ENCODE measurements at regions not wholly inside any gene's neighbourhood (a gene's known extent, or its start where the extent isn't known, plus 50 kb on each side); places are given as distances from the start of the nearest gene placed in this dataset.
"Not testable (repeated sequence)": the region's sequence is repeated elsewhere in the genome, so short reads cannot be mapped to it uniquely, and the experiment has no call there.

DNA sequence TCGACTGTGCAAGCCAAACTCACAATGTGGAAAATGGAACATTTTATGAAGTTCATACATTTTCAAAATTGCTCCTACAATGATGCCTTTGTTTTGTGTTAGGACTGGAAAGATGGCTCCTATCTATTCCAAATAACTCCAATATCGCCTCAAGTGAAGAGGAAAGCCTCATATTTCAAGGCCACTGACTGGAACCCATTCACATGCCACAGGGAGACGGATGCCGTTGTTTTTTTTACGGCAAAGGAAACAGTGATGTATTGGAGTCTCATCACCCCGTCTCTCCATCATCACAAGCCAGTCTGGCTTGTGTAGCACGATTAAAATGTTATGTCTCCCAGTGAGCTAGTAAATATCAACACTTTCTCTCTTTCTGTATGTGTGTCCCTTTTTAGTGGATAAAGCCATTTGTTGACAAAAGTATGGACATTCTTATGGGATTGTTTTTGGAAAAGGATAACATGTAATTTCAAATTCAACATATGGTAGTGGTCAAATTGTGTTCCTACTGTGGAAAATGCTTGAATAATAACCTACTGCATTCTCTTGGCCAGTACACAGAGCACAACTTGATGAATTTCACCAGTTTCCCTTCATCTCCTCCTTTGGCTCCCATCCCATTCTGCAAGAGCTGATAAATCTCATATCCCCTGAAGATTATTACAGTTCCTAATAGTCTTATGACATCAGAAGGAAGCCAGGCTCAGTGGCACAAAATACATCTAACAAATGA is 109.5 kb upstream of the PITRM1 start:
- no peak for DNase-seq

DNA sequence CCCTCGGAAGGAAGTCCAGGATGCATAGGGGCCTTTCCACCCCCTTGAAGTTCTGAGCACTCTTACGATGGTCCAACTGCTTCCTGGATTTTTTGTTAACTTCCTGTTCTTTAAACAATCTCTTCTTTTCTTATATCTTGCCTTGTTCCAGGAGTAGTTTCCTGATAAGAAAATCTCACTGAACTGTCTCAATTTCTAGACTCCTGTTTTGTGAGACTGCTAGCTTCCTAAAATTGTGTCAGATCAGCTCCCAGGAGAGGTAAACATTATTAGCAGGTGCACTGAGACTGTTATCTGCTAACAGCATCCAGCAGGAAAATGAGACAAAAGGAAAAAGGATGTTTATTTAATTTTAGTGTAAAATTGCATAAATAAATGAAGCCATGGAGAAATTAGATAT is 106.2 kb upstream of the PITRM1 start:
- DNase-seq, result no peak

DNA sequence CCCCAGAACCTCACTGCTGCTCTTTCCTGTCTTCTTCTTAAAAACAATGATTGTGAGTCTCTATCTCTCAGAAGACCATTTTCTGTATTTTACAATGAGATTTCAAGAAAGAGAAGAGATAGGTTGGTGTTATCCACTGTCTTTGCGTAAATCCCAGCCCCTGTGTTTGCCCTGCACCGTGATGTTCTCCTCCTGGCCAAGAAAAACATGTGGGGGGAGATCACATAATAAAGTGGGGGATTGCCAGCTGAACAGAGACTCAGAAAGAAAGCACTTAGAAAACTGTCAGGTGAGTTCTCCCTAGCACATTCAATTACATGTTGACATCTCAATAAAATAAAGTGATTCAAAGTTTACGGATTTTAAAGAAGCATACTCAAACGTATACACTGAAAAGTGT is 105.0 kb upstream of the PITRM1 start:
- DNase-seq, result no peak

DNA sequence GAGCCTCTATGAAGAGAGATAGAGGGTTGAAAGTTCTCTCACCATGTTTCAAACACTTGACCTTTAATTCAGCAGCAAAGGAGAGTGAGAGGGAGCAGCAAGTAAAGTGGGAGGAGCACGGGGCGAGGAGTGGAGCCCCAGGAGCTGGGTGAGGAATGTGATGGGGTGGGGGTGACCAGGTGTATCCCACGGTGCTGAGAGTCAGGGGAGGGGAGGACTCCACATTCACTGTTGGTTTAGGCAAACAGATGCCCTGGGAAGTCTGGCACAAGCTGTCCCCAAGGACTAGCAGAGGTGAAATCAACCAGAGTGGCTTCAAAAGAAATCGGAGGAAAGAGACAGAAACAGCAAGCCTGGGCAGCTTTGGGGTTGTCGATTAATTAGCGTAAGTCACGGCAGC is 101.8 kb upstream of the PITRM1 start:
- no peak for DNase-seq

DNA sequence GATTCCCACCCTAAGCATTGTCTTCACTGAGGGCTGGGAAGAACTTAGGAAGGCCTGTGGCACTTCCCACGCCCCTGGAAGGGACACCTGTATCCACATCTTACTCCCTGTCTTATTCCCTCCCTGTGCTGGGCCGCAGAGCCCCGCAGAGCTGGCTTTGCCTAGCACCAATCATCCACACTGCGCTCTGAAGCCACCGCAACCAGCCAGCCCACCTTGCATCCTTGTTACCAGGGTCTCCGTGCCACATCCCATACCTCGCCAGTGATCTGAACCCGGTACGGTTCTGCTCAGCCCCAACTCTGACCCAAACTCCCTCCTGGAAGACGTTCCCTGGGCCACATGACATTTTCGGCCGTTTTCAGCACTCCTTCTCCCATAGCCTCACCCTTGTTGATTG is 101.4 kb upstream of the PITRM1 start:
- no peak for DNase-seq

DNA sequence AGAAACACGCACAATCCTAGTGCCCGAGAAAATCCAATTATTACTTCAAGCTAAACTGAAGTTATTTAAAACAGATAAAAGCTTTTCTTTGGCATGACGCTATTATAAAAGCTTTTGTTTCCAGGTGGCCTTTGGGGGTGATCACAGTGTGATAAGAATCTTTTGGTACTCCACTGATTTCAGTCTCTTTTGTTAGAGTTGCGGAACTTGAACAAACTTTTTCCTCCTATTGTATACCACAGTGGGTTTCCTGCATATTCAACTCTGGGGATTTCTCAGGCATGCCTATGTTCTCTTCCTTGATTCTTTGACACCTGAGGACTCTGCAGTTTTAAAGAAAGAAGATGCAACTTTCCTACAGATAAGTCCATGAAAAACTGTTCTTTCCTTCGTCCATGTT is 99.7 kb upstream of the PITRM1 start:
- no peak for DNase-seq

DNA sequence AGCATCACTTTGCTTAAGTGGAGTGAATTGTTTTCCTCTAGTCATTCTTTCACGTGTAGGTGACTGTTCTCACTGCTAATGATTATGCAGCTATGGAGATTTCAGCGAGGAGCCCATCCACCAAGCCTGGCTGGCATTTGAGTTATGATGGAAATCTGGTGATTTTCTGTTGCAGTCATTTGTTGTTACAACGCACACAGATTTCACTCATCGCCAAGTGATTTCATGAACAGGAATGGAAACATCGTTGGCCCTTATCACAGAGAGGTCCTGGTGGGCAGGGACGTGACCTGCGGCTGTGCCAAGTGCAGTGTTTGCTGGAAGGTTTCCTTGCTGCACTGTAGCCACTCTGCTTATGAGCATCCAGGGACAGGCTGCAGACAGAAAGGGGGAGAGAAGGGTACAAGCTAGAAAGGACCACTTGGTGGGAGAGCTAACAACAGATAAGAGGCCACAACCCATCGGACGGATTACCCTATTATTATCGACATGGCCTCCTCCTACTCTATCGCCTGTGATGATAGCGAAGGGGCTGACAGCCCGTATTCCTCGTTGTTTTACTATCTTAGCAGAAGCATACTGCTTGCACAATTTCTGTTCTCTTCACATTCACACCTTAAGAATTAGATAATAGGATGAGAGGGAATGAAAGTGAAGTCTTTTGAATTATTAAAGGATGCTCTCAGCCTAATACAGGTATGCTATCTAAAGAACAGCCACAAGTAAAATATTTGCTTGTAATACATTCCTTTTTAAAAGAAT is 99.0 kb upstream of the PITRM1 start:
- DNase-seq, result no peak

DNA sequence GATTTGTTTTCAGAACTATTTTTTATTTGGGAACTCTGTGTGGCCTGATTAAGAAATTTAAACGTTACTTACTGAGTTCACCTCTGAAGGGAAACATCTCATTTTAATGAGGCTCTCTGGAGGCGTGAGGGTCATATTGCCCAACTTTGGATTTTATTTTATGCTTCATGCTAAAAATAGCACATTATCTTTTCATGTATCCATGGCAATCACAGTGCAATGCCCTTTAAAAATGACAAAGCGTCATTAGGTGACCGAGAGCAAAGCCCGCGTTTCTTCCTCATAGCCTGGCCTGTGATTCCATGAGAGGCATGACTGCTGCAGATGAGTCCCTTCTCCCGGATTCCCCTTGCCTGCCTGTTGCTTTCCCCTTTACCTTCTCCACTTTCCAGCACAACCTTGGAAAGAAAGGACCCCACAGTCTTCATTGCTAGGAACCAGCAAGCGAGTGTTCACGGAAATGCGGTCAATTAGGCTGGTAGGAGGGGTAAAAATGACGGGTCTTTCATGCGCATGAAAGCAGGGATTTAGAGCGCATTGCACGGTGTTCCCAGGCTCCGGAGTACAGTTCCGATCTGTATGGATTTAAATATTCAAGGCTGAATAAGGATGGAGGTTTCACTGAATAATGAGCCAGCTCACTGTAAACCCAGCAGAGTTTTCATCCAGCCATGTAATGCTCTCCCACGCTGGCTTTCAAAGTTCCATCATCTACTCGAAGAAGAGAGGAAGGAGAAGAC is 98.2 kb upstream of the PITRM1 start:
- no peak for DNase-seq

DNA sequence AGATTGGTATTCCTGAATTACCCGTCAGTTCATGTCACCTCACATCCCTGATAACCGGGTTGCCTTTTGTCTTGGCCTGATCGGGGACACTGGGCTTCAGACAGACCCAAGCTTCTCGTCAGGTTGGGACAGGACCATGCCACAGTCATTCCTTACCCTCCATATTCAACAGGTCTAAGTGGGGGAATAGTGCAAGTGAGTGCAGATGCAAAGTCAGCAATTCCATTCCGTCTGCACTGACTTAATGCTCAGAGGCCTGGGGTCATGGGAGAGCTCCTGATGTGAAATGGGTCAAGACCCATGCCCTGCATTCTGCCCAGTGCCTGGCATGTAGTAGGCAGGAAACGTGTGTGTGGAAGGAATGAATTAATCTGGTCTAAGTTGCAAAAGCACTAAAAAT is 95.4 kb upstream of the PITRM1 start:
- DNase-seq, result no peak

DNA sequence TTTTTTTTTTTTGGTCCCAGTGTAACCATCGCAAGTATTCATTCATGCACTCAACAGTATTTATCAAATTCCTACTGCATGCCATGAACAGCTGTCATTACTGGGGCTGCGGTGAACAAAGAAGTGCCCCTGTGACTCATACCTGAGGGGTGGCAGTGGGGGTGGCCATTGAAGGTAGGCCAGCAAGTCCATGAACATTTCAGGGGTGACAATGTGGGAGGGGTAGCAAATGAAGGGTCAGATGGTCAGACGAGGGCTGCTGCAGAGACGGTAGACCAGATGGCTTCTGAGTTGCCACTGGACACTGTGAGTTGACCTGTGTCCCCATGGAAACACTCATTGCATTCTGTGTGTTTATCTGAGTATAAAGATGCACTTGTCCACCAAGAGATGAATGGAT is 92.5 kb upstream of the PITRM1 start:
- no peak for DNase-seq

DNA sequence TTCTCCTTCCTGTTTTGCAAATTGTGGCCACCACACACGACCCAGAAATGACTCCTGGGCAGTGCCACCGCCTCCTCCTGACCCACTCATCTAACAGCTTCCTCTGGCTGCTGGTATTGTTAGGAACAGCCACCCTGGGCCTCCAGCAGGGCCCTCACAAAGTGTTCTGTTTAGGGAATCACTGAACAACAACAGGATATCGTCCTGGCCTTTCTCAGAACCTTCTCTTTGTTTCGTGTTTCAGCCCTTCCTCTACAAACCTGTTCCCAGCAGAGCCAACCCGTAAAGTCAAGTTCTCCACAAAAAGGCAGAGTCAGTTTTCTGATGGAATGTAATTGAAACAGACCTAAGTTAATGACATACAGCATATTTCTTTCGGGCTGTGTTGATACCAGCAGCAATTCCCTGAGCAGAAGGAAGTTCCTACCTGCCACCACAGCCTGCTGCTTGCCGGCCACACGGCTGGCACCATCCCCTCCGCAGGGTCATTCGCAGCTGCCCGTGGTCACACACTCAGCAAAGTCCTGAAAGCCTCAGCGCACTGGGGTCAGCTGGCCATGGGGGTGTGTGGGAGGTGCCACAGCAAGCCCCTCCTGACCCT is 91.7 kb upstream of the PITRM1 start:
- no peak for DNase-seq

DNA sequence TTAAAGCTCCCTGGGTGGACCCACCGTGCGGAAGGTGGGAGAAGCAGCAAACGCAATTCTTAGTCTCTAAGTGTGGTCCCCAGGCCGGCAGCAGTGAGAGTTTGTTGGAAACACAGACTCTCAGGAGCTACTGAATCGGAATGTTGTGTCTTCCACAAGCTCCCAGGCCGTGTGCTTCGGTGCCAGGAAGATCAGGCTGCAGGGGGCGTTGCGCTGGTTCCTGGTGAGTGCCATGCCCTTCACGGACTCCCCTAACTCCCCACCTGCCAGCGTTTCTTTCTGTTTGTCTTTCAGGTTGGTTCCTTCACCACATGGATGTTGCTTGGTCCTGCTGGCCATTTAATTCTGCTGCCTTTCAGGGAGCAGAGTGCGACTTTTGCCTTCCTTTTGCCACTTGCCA is 91.2 kb upstream of the PITRM1 start:
- DNase-seq, result no peak

DNA sequence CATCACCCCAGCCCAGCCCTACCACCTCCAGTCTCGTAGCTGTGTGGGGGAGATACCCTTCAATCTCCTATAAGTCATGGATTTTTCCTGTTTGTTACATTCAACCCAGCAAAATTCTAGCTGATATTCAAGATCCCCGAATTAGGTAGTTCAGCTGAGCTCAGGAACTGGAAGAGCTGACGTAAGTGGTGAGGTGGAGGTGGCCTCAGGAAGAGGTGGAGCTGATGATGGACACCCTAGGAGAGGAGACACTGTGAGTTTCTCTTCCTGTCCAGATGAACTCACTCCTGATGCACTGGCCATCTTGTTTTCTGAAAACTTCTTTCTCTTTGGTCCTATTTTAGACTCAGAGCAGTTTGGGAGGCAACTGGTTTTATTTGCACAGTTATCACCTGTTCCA is 90.5 kb upstream of the PITRM1 start:
- DNase-seq, result no peak

DNA sequence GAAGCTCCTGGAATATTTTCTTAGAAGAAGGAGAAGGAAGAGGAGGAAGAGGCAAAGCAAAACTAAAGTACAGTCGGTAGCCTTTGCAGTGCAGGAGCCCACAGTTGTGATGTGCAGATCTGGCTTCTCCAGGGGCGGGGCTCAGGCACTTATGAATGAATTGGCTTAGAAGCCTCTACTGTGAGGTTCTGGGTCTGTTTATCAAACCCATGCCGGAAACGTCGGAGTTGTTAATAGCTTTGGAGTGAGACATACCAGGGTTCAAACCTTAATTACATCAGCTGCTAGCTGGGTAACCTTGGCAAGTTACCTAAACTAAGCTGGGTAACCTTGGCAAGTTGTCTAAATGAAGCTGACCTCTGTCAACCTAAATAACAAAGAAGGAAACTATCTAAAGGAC is 89.3 kb upstream of the PITRM1 start:
- DNase-seq, result no peak

DNA sequence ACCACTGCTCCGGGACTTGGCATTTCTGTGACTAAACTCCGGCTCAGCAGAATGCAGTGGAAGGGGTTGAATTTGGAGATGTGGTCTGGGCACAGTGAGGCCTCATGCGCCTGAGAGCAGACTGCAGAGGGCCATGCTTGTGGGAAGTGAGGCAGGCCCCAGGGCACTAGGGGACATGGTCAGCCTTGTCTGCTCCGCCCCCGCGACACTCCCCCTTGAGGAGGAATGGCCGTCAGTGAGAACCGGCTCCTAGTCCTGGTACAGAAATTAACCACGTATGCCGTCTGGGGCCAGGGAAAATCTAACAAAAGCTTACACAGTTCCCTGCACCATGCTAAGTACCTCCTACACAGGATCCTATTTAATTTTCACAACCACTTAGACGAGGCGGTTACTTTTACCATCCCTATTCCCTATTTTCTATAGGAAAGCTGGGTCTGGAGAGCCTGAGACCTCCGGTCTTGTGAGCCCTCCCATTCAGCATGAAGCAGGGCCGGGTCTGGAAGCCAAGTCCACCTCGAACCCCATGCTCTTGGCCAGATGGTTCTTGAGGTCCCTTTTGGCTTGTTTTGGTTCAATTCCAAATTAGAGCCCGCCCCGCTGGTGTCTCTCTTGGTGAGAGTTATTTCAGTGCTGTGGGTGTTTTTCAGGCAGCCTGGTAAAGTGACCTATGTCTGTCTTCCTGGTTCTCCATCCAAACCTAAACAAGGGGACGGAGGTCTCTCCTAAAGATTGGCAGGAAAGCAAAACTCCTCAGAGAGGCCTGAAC is 87.7 kb upstream of the PITRM1 start:
- no peak for DNase-seq

DNA sequence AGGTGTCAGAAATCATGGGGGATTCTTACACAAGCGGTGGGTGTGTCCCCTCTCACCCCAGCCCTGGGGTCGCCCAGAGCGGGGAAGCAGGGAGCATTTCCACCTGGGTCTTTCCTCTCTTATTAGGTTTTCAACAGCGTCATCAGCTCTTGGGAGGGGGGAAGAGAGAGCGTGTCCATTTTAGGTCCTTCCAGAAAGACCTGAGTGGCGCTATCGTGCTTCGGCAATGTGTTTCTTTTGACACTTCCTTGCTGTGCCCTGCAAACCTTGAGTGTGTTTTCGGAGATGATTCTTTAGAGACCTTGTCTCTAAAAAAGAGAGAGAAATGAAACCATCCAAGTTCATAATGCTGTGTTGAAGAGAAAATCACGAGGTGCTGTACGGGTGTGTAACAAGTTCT is 86.9 kb upstream of the PITRM1 start:
- no peak for DNase-seq

DNA sequence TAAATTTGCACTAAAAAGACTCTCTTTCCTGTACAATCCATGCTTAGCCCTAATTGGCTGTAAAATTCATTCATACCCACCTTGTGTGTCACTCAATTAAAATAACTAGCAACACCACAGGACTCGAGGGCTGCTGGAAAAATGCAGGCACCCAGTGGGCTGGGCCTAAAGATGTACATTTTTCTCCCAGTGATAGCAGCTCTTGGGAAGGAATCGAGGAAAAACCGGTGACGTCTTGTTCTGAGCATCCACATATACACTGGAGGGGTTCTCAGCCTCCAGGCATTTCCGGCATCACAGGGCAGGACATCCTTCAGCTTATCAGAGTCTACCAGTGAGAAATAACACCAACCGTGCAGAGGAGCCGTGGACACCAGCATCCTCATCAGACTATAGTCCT is 85.8 kb upstream of the PITRM1 start:
- DNase-seq, result no peak

DNA sequence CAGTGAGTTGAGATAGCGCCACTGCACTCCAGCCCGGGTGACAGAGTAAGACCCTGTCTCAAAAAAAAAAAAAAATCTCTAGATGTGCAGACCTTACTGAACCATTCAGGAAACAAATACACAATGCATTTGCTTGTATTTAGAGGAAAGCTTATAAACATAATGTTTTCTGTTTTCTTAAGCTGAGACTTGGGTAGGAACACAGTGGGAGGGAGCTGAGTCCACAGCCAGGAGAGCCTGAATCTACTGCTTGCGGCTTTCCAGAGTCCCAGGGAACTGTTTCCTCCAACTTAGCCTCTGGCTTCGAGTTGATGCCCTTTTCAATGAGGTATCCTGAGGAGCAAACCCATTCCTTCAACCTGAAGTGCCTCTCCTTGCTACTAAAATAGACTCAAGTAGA is 83.0 kb upstream of the PITRM1 start:
- no peak for DNase-seq

DNA sequence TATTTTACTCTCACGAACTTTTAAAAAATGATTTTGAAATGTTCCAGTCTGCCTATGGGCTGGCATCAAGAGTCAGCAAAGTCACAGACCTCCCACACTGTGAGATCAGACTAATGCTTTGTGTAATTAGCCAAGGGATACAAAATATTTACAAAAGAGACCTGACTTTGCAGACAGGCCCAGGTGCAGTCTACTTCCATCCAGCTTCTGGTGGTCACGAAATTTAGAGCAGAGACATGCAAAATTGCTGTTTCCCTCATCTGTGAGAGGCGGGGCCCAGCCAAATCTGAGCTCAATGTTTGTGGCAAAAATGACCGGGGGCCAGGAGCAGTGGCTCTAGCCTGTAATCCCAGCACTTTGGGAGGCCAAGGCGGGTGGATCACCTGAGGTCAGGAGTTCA is 82.5 kb upstream of the PITRM1 start:
- DNase-seq, result no peak

DNA sequence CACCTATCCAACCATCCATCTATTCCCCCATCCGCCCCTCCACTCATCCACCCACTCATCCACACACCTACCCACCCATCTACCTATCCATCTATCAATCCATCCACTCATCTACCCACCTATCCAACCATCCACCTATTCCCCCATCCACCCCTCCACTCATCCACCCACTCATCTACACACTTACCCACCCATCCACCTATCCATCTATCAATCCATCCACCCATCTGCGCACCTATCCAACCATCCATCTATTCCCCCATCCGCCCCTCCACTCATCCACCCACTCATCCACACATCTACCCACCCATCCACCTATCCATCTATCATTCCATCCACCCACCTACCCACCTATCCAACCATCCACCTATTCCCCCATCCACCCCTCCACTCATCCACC is 81.4 kb upstream of the PITRM1 start:
- DNase-seq, result not testable (repeated sequence)

DNA sequence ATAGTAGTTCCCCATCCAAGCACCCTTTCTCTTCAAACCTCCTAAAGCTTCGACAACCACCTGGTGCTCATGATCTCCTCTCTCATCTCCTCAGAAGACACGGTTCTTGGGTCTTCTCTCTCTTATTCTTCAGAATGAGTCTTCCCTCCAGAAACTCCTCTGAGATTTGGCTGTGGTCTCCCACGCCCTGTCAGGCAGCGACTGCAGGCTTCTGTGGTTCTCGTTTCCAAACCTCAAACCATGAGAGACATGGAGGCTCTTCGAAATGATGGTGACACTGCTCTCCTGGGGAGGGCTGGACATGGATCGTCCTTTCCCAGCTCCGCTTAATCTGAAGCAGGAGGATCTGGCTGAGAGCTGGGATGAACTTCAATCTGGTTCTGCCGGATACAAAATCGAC is 78.6 kb upstream of the PITRM1 start:
- DNase-seq, result no peak

DNA sequence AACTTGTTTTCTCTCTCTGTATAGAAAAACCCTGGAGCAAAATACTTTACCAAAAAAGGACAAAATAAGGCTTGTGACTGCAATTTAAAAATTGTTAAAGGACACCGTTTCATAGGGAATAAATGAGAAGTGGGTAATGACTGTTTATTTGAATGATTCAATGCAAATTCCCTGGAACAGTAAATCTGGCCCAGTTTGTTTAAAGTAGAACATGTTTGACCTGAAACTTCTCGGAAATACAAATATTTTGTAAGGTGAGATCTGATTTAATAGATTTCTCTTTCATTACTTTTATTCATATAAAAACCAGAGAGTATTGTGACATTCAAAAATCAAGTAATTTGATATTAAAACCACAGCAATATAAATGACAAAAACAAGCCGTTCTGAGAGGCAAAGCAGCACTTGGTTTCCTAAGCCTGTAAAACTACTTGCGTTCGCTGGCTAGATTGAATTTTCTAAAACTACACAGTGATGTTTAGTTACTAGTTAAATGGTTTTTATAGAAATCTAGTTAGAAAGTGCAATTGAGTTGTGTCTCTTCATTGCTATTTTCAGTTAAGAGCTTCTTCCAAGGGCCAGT is 76.8 kb upstream of the PITRM1 start:
- DNase-seq, result no peak
